GM23338 (cell line): ENCODE measurements at regions not wholly inside any gene's neighbourhood (a gene's known extent, or its start where the extent isn't known, plus 50 kb on each side); places are given as distances from the start of the nearest gene placed in this dataset.
"Not testable (repeated sequence)": the region's sequence is repeated elsewhere in the genome, so short reads cannot be mapped to it uniquely, and the experiment has no call there.

Source experiments
- ATAC-seq: fragments of 200-7000 bp; cut with Tn5 transposase; 3 replicates; pipeline ENCODE4 v1.9.1; 2020
- DNase-seq: peaks from one replicate; pipeline ENCODE4 v3.0.0-alpha.2; 2015; ENCODE audit warnings: low spot score
- H2AFZ ChIP-seq: fragments of 200-600 bp; sonication (generic); 2 replicates; pipeline ENCODE4 v1.8.0; 2016; ENCODE audit warnings: antibody characterized with exemption, mild to moderate bottlenecking, moderate library complexity
- H3F3A ChIP-seq: fragments of 200-600 bp; sonication (generic); replicated peaks from 2 replicates; pipeline ENCODE4 v1.8.0; 2017; ENCODE audit warnings: antibody characterized with exemption, mixed run types, low read depth
- H3K27ac ChIP-seq: fragments of 200-600 bp; sonication (generic); 2 replicates; pipeline ENCODE4 v1.6.1; 2016; ENCODE audit warnings: low read depth
- H3K27me3 ChIP-seq: fragments of 200-600 bp; sonication (generic); 2 replicates; pipeline ENCODE4 v1.8.0; 2016; ENCODE audit warnings: mild to moderate bottlenecking, mixed run types, moderate library complexity; ENCODE audit not compliant: insufficient read depth
- H3K36me3 ChIP-seq: fragments of 200-600 bp; sonication (generic); 2 replicates; pipeline ENCODE4 v1.8.0; 2016; ENCODE audit warnings: mild to moderate bottlenecking; ENCODE audit not compliant: insufficient read depth
- H3K4me1 ChIP-seq: fragments of 200-600 bp; sonication (generic); 2 replicates; pipeline ENCODE4 v1.8.0; 2016; ENCODE audit warnings: mild to moderate bottlenecking, moderate library complexity; ENCODE audit not compliant: insufficient read depth
- H3K4me2 ChIP-seq: fragments of 200-600 bp; sonication (generic); 2 replicates; pipeline ENCODE4 v1.7.1; 2017; ENCODE audit warnings: mixed run types
- H3K4me3 ChIP-seq: fragments of 200-600 bp; sonication (generic); 2 replicates; pipeline ENCODE4 v1.6.1; 2016; ENCODE audit warnings: mixed run types
- H3K79me2 ChIP-seq: fragments of 200-600 bp; sonication (generic); replicated peaks from 2 replicates; pipeline ENCODE4 v1.8.0; 2017; ENCODE audit warnings: mild to moderate bottlenecking; ENCODE audit not compliant: insufficient read depth
- H3K9me2 ChIP-seq: fragments of 200-600 bp; sonication (generic); 2 replicates; pipeline ENCODE4 v1.8.0; 2017; ENCODE audit not compliant: insufficient read depth
- H4K20me1 ChIP-seq: fragments of 200-600 bp; sonication (generic); replicated peaks from 2 replicates; pipeline ENCODE4 v1.8.0; 2017; ENCODE audit warnings: mild to moderate bottlenecking; ENCODE audit not compliant: insufficient read depth
- H3K27ac Mint-ChIP-seq: 2 replicates; pipeline ENCODE4 v1.8.0; 2020; ENCODE audit warnings: inconsistent platforms, mild to moderate bottlenecking, moderate library complexity, mixed read lengths
- H3K27me3 Mint-ChIP-seq: 3 replicates; pipeline ENCODE4 v1.8.0; 2022; ENCODE audit warnings: low read depth, mild to moderate bottlenecking, moderate library complexity, mixed read lengths, inconsistent platforms; ENCODE audit not compliant: insufficient read depth, poor library complexity
- H3K36me3 Mint-ChIP-seq: 3 replicates; pipeline ENCODE4 v1.8.0; 2021; ENCODE audit warnings: low read depth, mild to moderate bottlenecking, inconsistent platforms, moderate library complexity, mixed read lengths
- H3K4me1 Mint-ChIP-seq: 3 replicates; pipeline ENCODE4 v1.8.0; 2020; ENCODE audit warnings: mild to moderate bottlenecking, inconsistent platforms, mixed read lengths
- H3K4me3 Mint-ChIP-seq: 3 replicates; pipeline ENCODE4 v1.8.0; 2021; ENCODE audit warnings: moderate library complexity, mild to moderate bottlenecking, inconsistent platforms, mixed read lengths
- H3K9me3 Mint-ChIP-seq: 3 replicates; pipeline ENCODE4 v1.8.0; 2020; ENCODE audit warnings: moderate library complexity, mild to moderate bottlenecking, inconsistent platforms, mixed read lengths
- CREB1 ChIP-seq: fragments of 250-450 bp; sonication (Bioruptor Pico); IDR thresholded peaks from 2 replicates; pipeline ENCODE4 v1.5.0; 2020; ENCODE audit warnings: low read depth, mild to moderate bottlenecking, moderate library complexity
- CTCF ChIP-seq, 2 experiments: fragments of 200-600 bp in 1 of 2; sonication (generic) in 1 of 2; conservative IDR thresholded peaks; 2 replicates each; pipeline versions ENCODE4 v1.5.1 to v1.6.1; 2016 to 2017; ENCODE audit warnings: antibody characterized with exemption in 2 of 2, low read depth in 2 of 2, mild to moderate bottlenecking in 2 of 2, moderate library complexity in 1 of 2
- EZH2 ChIP-seq: fragments of 200-600 bp; sonication (generic); IDR thresholded peaks from one replicate; pipeline ENCODE4 v1.8.0; 2017; ENCODE audit warnings: antibody characterized with exemption, mild to moderate bottlenecking, low read depth; ENCODE audit not compliant: unreplicated experiment
- EZH2phosphoT487 ChIP-seq: fragments of 200-600 bp; sonication (generic); IDR thresholded peaks from one replicate; pipeline ENCODE4 v1.8.1; 2018; ENCODE audit warnings: antibody characterized with exemption; ENCODE audit not compliant: unreplicated experiment
- NANOG ChIP-seq: IDR thresholded peaks from 2 replicates; pipeline ENCODE4 v1.6.1; 2016; ENCODE audit warnings: antibody characterized with exemption, borderline replicate concordance
- POLR2AphosphoS5 ChIP-seq: IDR thresholded peaks from 2 replicates; pipeline ENCODE4 v1.6.1; 2016; ENCODE audit warnings: antibody characterized with exemption, low read depth
- REST ChIP-seq: IDR thresholded peaks from one replicate; pipeline ENCODE4 v1.6.1; 2018; ENCODE audit warnings: antibody characterized with exemption; ENCODE audit not compliant: unreplicated experiment
- STAT1 ChIP-seq: IDR thresholded peaks from one replicate; pipeline ENCODE4 v1.6.1; 2016; ENCODE audit warnings: antibody characterized with exemption; ENCODE audit not compliant: unreplicated experiment
- ZNF331 ChIP-seq: fragments of 250-450 bp; sonication (Bioruptor Pico); IDR thresholded peaks from 2 replicates; pipeline ENCODE4 v1.5.0; 2020; ENCODE audit warnings: low read depth, mild to moderate bottlenecking, moderate library complexity

- no peak for TF ChIP-seq NANOG
- TF ChIP-seq CTCF (conservative IDR thresholded peaks at IDR 0.05; ENCODE audit: low read depth in 2 of 2) = no peak
- TF ChIP-seq POLR2AphosphoS5 = no peak
- no peak for TF ChIP-seq ZNF331 (CRISPR knock-in tag)
- TF ChIP-seq EZH2phosphoT487 = no peak
These were observed 195.2 kb downstream of the TMEM26 start (continued) for GRCh38 chr10:61257956-61258496.

GRCh38 chr10:61257136-61257535 lies 196.0 kb downstream of the TMEM26 start:
- ATAC-seq = no peak
- peaks cover 5% of the 10 kb centered on the region for H3K27me3 Mint-ChIP-seq

GRCh38 chr10:61252326-61252725 lies 200.9 kb downstream of the TMEM26 start:
- not testable (repeated sequence) for DNase-seq

More at GRCh38 chr10:61257136-61257535, 196.0 kb downstream of the TMEM26 start:
- TF ChIP-seq ZNF331 (CRISPR knock-in tag) (no peak), STAT1 (no peak)
- Histone ChIP-seq H3K27me3 (no peaks in the 10 kb centered on the region), H3F3A (no peaks in the 10 kb centered on the region), H3K36me3 (no peaks in the 10 kb centered on the region), H3K27ac (no peak overlapping the region), H2AFZ (no peak overlapping the region), H3K4me2 (no peak overlapping the region), H3K4me1 (no peaks in the 10 kb centered on the region), H3K79me2 (no peaks in the 10 kb centered on the region), H3K4me3 (no peak overlapping the region), H3K9me2 (peaks cover 6% of the 10 kb centered on the region; the same call in 1 of the 2 replicates), H4K20me1 (no peaks in the 10 kb centered on the region)
- H3K4me3 Mint-ChIP-seq = no peak overlapping the region
- H3K27ac Mint-ChIP-seq = no peak overlapping the region
- no peaks in the 10 kb centered on the region; the same call in 2 of the 3 replicates for H3K36me3 Mint-ChIP-seq
- DNase-seq = no peak
- H3K4me1 Mint-ChIP-seq = no peaks in the 10 kb centered on the region
- H3K9me3 Mint-ChIP-seq = peaks cover 16% of the 10 kb centered on the region; the same call in 2 of the 3 replicates

GRCh38 chr10:61251089-61251488 lies 202.1 kb downstream of the TMEM26 start:
- no peaks in the 10 kb centered on the region for H3K27me3 Mint-ChIP-seq
- Histone ChIP-seq H2AFZ (no peak overlapping the region), H3K79me2 (no peaks in the 10 kb centered on the region), H3F3A (no peaks in the 10 kb centered on the region), H3K27me3 (no peaks in the 10 kb centered on the region), H3K9me2 (0 out of 2 replicates have a peak, but pooled peaks cover 4% of the 10 kb centered on the region), H3K4me2 (no peak overlapping the region), H4K20me1 (no peaks in the 10 kb centered on the region), H3K27ac (no peak overlapping the region), H3K4me1 (no peaks in the 10 kb centered on the region), H3K36me3 (no peaks in the 10 kb centered on the region), H3K4me3 (no peak overlapping the region)
- DNase-seq = no peak
- no peak for ATAC-seq
- no peak overlapping the region for H3K4me3 Mint-ChIP-seq
- no peaks in the 10 kb centered on the region for H3K4me1 Mint-ChIP-seq
- H3K9me3 Mint-ChIP-seq = peaks cover 16% of the 10 kb centered on the region; the same call in 2 of the 3 replicates
- no peak overlapping the region for H3K27ac Mint-ChIP-seq
- no peaks in the 10 kb centered on the region; the same call in 2 of the 3 replicates for H3K36me3 Mint-ChIP-seq
- no peak for TF ChIP-seq POLR2AphosphoS5
- no peak for TF ChIP-seq STAT1
- TF ChIP-seq REST = no peak
- no peak for TF ChIP-seq ZNF331 (CRISPR knock-in tag)
- TF ChIP-seq CTCF (conservative IDR thresholded peaks at IDR 0.05; ENCODE audit: low read depth in 2 of 2) = no peak
- no peak for TF ChIP-seq EZH2phosphoT487
- no peak for TF ChIP-seq CREB1 (CRISPR knock-in tag)
- no peak for TF ChIP-seq EZH2

More at GRCh38 chr10:61252326-61252725, 200.9 kb downstream of the TMEM26 start:
- not testable (repeated sequence) for H3K4me1 Mint-ChIP-seq, H3K4me3 ChIP-seq, H3F3A ChIP-seq, H3K27ac Mint-ChIP-seq, H3K4me2 ChIP-seq, ATAC-seq, H3K9me2 ChIP-seq, H3K27ac ChIP-seq, H2AFZ ChIP-seq, H3K36me3 ChIP-seq, H3K79me2 ChIP-seq, H4K20me1 ChIP-seq, H3K4me3 Mint-ChIP-seq, H3K36me3 Mint-ChIP-seq, H3K4me1 ChIP-seq, H3K27me3 ChIP-seq, H3K27me3 Mint-ChIP-seq
- H3K9me3 Mint-ChIP-seq = peaks cover 16% of the 10 kb centered on the region; the same call in 2 of the 3 replicates
